ENCODE measurements at regions not wholly inside any gene's neighbourhood (a gene's known extent, or its start where the extent isn't known, plus 50 kb on each side); places are given as distances from the start of the nearest gene placed in this dataset.
"Not testable (repeated sequence)": the region's sequence is repeated elsewhere in the genome, so short reads cannot be mapped to it uniquely, and the experiment has no call there.

GRCh38 chr6:170151321-170151771, 139.5 kb downstream of the DLL1 start:
- DNase-seq (ENCODE audit: extremely low read depth, low read depth), result no peak

- DNase-seq (ENCODE audit: extremely low read depth, low read depth), result no peak
Measured at GRCh38 chr6:170150590-170150945, 140.3 kb downstream of the DLL1 start.

- no peak for DNase-seq (ENCODE audit: extremely low read depth, low read depth)
Measured at GRCh38 chr6:170149681-170150589, 140.9 kb downstream of the DLL1 start.

GRCh38 chr6:170148709-170149470, 142.0 kb downstream of the DLL1 start:
- no peak for DNase-seq (ENCODE audit: extremely low read depth, low read depth)

- DNase-seq (ENCODE audit: extremely low read depth, low read depth), result no peak
Measured at GRCh38 chr6:170147832-170148708, 142.8 kb downstream of the DLL1 start.

- DNase-seq (ENCODE audit: extremely low read depth, low read depth), result no peak
Measured at GRCh38 chr6:170147056-170147787, 143.7 kb downstream of the DLL1 start.

GRCh38 chr6:170146640-170147039, 144.2 kb downstream of the DLL1 start:
- no peak for DNase-seq (ENCODE audit: extremely low read depth, low read depth)

- not testable (repeated sequence) for DNase-seq (ENCODE audit: extremely low read depth, low read depth)
Measured at GRCh38 chr6:170146131-170146530, 144.7 kb downstream of the DLL1 start.

GRCh38 chr6:170145716-170146115, 145.2 kb downstream of the DLL1 start:
- not testable (repeated sequence) for DNase-seq (ENCODE audit: extremely low read depth, low read depth)

- no peak for DNase-seq (ENCODE audit: extremely low read depth, low read depth)
Measured at GRCh38 chr6:170145272-170145592, 145.6 kb downstream of the DLL1 start.

- DNase-seq (ENCODE audit: extremely low read depth, low read depth), result no peak
Measured at GRCh38 chr6:170144571-170145271, 146.2 kb downstream of the DLL1 start.

- no peak for DNase-seq (ENCODE audit: extremely low read depth, low read depth)
Measured at GRCh38 chr6:170143401-170144150, 147.3 kb downstream of the DLL1 start.

- DNase-seq (ENCODE audit: extremely low read depth, low read depth), result no peak
Measured at GRCh38 chr6:170142559-170142958, 148.3 kb downstream of the DLL1 start.

- not testable (repeated sequence) for DNase-seq (ENCODE audit: extremely low read depth, low read depth)
Measured at GRCh38 chr6:170141061-170141460, 149.8 kb downstream of the DLL1 start.

- DNase-seq (ENCODE audit: extremely low read depth, low read depth), result no peak
Measured at GRCh38 chr6:170140129-170140528, 150.7 kb downstream of the DLL1 start.

GRCh38 chr6:170139531-170139930, 151.3 kb downstream of the DLL1 start:
- no peak for DNase-seq (ENCODE audit: extremely low read depth, low read depth)

- not testable (repeated sequence) for DNase-seq (ENCODE audit: extremely low read depth, low read depth)
Measured at GRCh38 chr6:170139046-170139445, 151.8 kb downstream of the DLL1 start.

- DNase-seq (ENCODE audit: extremely low read depth, low read depth), result no peak
Measured at GRCh38 chr6:170137911-170138910, 152.7 kb downstream of the DLL1 start.

Measured in NCI-H460 (cell line).